BJ (cell line): ENCODE measurements at regions not wholly inside any gene's neighbourhood (a gene's known extent, or its start where the extent isn't known, plus 50 kb on each side); places are given as distances from the start of the nearest gene placed in this dataset.

Source experiments
- CTCF ChIA-PET: fragments of 350-600 bp; formaldehyde crosslinking; extraction: SDS; loops from one replicate; lab custom pipeline; 2021; ENCODE audit warnings: antibody characterized with exemption, inconsistent platforms; lab: Yijun Ruan, JAX
- POLR2A ChIA-PET: fragments of 300-600 bp; sonication (Branson Sonifier 250); formaldehyde crosslinking; extraction: SDS; loops from one replicate; lab custom pipeline; 2021; ENCODE audit warnings: antibody characterized with exemption; lab: Charles Lee
- DNase-seq: peaks from one replicate; pipeline ENCODE4 v3.0.0-alpha.2; 2011; ENCODE audit warnings: low read depth
- H3K27me3 ChIP-seq: 2 replicates; pipeline ENCODE4 v1.6.0; 2011; ENCODE audit warnings: low read length; ENCODE audit not compliant: control insufficient read depth, insufficient read depth
- H3K36me3 ChIP-seq: 2 replicates; pipeline ENCODE4 v1.5.1; 2011; ENCODE audit warnings: low read length; ENCODE audit not compliant: control insufficient read depth, insufficient read depth
- H3K4me3 ChIP-seq: 2 replicates; pipeline ENCODE4 v1.5.1; 2011; ENCODE audit warnings: low read depth, mild to moderate bottlenecking, control low read depth, low read length
- TF ChIP-seq, protein P1 (sequence below): IDR thresholded peaks from 2 replicates; pipeline ENCODE4 v1.5.1; 2011; ENCODE audit warnings: low read depth, mild to moderate bottlenecking, control low read depth, inconsistent platforms, low read length, moderate library complexity; ENCODE audit not compliant: insufficient read depth

DNA sequence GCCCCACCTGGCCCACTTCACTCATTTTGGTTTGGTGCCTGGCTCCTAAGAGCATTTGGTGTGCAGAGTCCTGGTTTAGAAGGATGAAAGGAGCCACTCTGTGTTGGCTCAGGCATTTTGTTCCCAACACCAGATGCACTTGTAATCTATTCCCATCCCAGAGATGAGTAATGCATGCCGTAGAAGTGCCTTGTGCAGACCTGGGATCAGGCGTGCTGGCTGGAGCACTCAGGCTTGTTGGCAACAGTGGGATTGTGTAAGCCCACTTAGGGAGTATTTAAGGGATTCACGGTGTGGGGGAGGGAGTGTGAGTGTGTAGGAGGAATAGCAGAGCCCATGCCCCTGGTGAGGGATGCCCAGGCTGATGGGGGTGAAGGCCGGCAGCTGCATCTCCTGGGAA is 501.5 kb upstream of the TBX3 start:
- POLR2A ChIA-PET: no interaction called here
- no peaks in the 10 kb centered on the region for H3K27me3 ChIP-seq
- no peak for DNase-seq
- TF ChIP-seq, protein P1, sequence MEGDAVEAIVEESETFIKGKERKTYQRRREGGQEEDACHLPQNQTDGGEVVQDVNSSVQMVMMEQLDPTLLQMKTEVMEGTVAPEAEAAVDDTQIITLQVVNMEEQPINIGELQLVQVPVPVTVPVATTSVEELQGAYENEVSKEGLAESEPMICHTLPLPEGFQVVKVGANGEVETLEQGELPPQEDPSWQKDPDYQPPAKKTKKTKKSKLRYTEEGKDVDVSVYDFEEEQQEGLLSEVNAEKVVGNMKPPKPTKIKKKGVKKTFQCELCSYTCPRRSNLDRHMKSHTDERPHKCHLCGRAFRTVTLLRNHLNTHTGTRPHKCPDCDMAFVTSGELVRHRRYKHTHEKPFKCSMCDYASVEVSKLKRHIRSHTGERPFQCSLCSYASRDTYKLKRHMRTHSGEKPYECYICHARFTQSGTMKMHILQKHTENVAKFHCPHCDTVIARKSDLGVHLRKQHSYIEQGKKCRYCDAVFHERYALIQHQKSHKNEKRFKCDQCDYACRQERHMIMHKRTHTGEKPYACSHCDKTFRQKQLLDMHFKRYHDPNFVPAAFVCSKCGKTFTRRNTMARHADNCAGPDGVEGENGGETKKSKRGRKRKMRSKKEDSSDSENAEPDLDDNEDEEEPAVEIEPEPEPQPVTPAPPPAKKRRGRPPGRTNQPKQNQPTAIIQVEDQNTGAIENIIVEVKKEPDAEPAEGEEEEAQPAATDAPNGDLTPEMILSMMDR: no peak
- CTCF ChIA-PET: no interaction called here
- H3K4me3 ChIP-seq: no peak overlapping the region
- H3K36me3 ChIP-seq: no peaks in the 10 kb centered on the region

DNA sequence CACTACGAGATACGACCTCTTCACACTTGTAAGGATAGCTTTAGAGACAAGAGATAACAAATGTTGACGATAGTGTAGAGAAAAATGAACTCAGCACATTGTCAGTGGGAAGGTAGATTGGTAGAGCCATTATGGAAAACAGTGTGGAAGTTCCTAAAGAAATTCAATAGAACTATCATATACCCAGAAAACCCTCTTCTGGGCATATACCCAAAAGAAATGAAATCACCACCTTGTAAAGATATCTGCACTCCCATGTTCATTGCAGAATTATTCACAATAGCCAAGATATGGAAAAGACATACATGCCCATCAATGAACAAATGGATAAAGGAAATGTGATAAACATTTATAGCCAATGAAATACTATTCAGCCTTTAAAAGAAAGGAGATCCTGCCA is 499.8 kb upstream of the TBX3 start:
- TF ChIP-seq, protein P1: no peak
- ChIA-PET POLR2A (no interaction called here), CTCF (no interaction called here)
- Histone ChIP-seq H3K4me3 (no peak overlapping the region), H3K27me3 (no peaks in the 10 kb centered on the region), H3K36me3 (no peaks in the 10 kb centered on the region)
- DNase-seq: no peak

DNA sequence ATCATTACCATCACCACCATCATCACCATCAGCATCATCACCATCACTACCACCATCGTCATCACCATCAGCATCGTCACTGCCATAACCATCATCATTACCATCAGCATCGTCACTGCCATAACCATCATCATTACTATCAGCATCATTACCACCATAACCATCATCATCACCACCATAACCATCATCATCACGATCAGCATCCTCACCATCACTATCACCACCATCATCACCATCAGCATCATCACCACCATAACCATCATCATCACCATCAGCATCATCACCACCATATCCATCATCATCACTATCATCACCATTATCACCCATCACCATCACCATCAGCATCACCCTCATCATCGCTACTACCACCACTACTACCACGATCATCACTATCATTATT is 493.9 kb upstream of the TBX3 start:
- H3K36me3 ChIP-seq: no peaks in the 10 kb centered on the region
- H3K27me3 ChIP-seq: no peaks in the 10 kb centered on the region
- CTCF ChIA-PET: no interaction called here
- H3K4me3 ChIP-seq: no peak overlapping the region
- TF ChIP-seq, protein P1: no peak
- DNase-seq: no peak
- POLR2A ChIA-PET: no interaction called here

DNA sequence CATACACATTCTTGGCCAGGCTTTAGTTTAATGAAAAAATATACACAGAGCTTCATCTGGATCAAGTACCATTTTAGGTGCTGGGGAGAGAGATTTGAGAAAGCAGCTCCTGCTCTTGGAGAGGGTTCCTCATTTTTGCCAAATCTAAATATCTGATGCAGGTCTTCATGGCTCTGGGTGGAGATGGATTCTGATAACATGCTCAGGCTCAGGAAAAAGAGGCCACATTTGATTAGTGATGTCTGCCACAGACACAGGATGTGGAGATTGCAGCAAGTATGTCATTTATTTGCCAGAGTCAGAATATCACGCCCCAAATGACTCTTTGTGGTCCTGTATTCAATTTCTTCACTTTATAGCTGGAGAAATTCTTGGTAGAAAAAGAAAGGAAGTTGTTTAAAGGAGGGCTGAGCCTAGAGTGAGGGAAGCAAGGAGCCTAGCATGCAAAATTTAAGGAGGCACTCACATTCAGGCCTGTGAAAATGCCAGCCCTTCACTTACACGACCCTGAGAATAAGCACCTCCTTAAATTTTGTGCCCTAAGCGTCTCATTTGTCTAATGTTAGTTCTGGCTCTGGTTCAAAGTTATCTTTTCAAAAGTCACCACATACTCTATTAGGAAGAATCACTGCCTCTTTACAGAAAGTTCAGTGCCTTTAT is 492.9 kb upstream of the TBX3 start:
- no peaks in the 10 kb centered on the region for H3K27me3 ChIP-seq
- H3K36me3 ChIP-seq: no peaks in the 10 kb centered on the region
- TF ChIP-seq, protein P1: no peak
- POLR2A ChIA-PET: no interaction called here
- CTCF ChIA-PET: interaction anchor here (0.6 kb wide), 1 partner anchor 1915 kb away, joined by 4 read pairs; no protein-coding TSS in a partner anchor
- no peak for DNase-seq
- no peak overlapping the region for H3K4me3 ChIP-seq

DNA sequence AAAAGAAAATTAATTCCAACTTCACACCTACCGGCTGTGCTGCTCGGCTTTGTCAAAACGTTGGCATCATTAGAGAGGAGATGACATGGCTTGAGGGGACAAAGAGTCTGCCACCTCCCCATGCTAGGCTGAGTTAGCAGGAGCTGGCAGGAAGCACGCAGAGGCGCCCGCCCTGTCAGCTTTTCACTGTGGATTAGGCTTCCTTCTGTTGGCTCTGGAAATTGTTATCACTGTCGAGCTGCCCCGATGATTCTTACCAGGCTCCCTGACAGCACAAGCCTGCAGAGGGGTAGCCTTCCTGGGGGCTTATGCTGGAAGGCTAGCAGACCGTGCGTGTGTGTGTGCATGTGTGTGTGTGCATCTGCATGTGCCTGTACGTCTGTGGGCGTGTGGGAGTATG is 490.9 kb upstream of the TBX3 start:
- CTCF ChIA-PET: interaction anchor here (1.4 kb wide), 1 partner anchor 25 kb away, joined by 3 read pairs; no protein-coding TSS in a partner anchor
- TF ChIP-seq, protein P1: no peak
- no peak overlapping the region for H3K4me3 ChIP-seq
- POLR2A ChIA-PET: no interaction called here
- no peak for DNase-seq
- H3K36me3 ChIP-seq: no peaks in the 10 kb centered on the region
- no peaks in the 10 kb centered on the region for H3K27me3 ChIP-seq
